ENCODE measurements at regions not wholly inside any gene's neighbourhood (a gene's known extent, or its start where the extent isn't known, plus 50 kb on each side); places are given as distances from the start of the nearest gene placed in this dataset.

DNA sequence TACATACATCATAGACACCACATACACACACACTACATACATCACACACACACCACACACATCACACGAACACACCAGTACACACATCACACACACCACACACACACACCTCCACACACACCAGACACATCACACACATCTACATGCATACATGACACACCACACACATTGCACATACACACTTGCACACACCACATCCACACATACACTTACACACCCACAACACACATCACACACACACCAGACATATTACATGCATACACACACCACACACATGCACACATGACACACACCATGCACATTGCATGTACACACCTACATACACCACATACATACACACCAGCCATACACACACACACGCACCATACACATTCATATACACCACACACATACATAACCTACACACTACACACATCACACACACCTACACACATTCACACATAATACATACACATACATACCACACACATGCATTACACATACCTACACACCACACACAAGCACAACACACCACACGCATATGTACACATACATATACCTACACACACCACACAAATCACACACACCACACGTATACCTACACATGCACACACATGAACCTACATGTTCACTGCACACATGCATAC lies 156.5 kb downstream of the NDUFA10 start:
- TF ChIP-seq POLR2AphosphoS5 (IDR thresholded peaks at IDR 0.05) = no peak
- TF ChIP-seq, protein P1, sequence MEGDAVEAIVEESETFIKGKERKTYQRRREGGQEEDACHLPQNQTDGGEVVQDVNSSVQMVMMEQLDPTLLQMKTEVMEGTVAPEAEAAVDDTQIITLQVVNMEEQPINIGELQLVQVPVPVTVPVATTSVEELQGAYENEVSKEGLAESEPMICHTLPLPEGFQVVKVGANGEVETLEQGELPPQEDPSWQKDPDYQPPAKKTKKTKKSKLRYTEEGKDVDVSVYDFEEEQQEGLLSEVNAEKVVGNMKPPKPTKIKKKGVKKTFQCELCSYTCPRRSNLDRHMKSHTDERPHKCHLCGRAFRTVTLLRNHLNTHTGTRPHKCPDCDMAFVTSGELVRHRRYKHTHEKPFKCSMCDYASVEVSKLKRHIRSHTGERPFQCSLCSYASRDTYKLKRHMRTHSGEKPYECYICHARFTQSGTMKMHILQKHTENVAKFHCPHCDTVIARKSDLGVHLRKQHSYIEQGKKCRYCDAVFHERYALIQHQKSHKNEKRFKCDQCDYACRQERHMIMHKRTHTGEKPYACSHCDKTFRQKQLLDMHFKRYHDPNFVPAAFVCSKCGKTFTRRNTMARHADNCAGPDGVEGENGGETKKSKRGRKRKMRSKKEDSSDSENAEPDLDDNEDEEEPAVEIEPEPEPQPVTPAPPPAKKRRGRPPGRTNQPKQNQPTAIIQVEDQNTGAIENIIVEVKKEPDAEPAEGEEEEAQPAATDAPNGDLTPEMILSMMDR (IDR thresholded peaks at IDR 0.05) = no peak
- TF ChIP-seq POLR2A (IDR thresholded peaks at IDR 0.05) = no peak
